ENCODE measurements at regions not wholly inside any gene's neighbourhood (a gene's known extent, or its start where the extent isn't known, plus 50 kb on each side); places are given as distances from the start of the nearest gene placed in this dataset.

GRCh38 chr2:208945719-208946256 is 478.1 kb upstream of the MAP2 start:
- TF ChIP-seq, protein P1, sequence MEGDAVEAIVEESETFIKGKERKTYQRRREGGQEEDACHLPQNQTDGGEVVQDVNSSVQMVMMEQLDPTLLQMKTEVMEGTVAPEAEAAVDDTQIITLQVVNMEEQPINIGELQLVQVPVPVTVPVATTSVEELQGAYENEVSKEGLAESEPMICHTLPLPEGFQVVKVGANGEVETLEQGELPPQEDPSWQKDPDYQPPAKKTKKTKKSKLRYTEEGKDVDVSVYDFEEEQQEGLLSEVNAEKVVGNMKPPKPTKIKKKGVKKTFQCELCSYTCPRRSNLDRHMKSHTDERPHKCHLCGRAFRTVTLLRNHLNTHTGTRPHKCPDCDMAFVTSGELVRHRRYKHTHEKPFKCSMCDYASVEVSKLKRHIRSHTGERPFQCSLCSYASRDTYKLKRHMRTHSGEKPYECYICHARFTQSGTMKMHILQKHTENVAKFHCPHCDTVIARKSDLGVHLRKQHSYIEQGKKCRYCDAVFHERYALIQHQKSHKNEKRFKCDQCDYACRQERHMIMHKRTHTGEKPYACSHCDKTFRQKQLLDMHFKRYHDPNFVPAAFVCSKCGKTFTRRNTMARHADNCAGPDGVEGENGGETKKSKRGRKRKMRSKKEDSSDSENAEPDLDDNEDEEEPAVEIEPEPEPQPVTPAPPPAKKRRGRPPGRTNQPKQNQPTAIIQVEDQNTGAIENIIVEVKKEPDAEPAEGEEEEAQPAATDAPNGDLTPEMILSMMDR (IDR thresholded peaks at IDR 0.05; ENCODE audit: low read length, missing control alignments) = no peak
- no peak for DNase-seq (ENCODE audit: low read depth)
- H3K4me3 ChIP-seq (replicated peaks; ENCODE audit: low read depth, low read length) = no peak overlapping the region

DNA sequence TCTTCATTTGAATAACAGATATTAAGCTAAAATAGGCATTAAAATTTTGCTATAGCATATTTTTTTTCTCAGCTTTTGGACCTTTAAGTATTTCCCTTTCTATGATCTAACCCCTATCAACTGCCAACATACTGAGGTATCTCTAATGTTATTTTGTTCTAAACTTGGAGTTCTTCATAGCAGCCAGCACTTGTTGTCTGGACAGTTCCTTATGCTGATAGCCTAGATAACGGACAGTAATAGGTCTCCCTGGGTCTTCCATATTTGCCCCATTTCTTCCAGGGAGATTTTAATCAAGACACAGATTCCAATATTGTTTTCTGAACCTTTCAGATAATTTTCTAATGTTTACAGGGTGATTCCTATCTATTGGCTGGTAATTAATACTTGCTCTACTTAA is 475.8 kb upstream of the MAP2 start:
- DNase-seq (ENCODE audit: low read depth) = no peak
- TF ChIP-seq, protein P1 (IDR thresholded peaks at IDR 0.05; ENCODE audit: low read length, missing control alignments) = no peak
- no peak overlapping the region for H3K4me3 ChIP-seq (replicated peaks; ENCODE audit: low read depth, low read length)

- no peak for DNase-seq (ENCODE audit: low read depth)
- TF ChIP-seq, protein P1 (IDR thresholded peaks at IDR 0.05; ENCODE audit: low read length, missing control alignments) = no peak
- H3K4me3 ChIP-seq (replicated peaks; ENCODE audit: low read depth, low read length) = no peak overlapping the region
These were observed 453.8 kb upstream of the MAP2 start for GRCh38 chr2:208970070-208970469.

DNA sequence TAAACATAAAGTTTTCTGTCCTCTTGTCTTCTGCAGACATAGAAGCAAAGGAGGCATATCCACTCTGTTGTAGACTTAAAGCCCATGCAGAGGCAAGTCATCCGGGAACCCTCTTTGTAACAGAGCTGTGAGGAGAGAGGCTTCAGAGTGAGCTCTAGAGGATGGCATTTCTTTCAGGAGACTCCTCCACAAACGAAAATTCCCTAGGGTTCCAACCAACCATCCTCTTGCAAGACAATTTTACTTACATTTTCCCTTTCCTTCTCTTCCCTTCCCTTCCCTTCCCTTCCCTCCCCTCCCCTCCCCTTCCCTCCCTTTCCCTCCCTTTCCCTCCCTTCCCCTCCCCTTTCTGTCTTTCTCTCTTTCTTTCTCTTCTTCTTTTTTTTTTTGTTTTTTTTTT is 446.3 kb upstream of the MAP2 start:
- no peak overlapping the region for H3K4me3 ChIP-seq (replicated peaks; ENCODE audit: low read depth, low read length)
- TF ChIP-seq, protein P1 (IDR thresholded peaks at IDR 0.05; ENCODE audit: low read length, missing control alignments) = no peak
- no peak for DNase-seq (ENCODE audit: low read depth)

DNA sequence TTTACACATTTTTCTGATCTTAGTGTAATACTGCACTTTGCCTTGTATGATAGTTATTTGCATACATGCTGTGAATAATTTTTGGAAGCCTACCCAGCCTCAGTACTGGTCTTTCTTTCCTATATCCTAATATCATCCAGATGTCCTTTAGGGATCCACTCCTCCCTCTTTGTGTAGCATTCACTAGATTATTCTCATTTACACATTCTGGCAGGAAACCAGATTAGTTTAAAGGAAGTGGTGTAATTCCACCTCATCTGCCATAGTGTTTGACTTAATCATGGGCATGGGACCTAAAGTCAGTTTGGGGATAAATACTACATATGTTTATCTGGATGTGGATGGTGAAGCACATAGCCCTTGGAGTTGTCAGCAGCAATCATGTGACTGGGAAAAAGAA is 444.9 kb upstream of the MAP2 start:
- TF ChIP-seq, protein P1 (IDR thresholded peaks at IDR 0.05; ENCODE audit: low read length, missing control alignments) = no peak
- H3K4me3 ChIP-seq (replicated peaks; ENCODE audit: low read depth, low read length) = no peak overlapping the region
- DNase-seq (ENCODE audit: low read depth) = no peak

DNA sequence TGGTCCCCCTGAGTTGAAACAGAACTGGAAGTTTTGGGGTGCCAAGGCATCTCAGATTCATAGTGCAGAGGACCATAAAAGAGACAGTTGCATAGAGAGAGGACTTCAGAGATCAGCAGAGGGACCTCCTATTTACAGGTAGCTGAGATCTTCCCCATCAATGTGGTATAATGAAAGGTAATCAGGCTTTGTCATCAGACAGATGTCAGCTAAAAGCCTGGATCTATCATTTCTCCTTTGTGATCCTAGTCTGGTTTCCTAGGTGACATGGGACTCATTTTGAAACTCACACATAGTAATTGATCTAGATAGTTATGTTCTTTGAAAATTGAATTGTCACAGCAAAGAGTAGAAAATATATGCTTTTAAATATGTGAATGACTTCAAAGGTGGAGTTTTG is 443.5 kb upstream of the MAP2 start:
- H3K4me3 ChIP-seq (replicated peaks; ENCODE audit: low read depth, low read length) = no peak overlapping the region
- TF ChIP-seq, protein P1 (IDR thresholded peaks at IDR 0.05; ENCODE audit: low read length, missing control alignments) = no peak
- DNase-seq (ENCODE audit: low read depth) = no peak

DNA sequence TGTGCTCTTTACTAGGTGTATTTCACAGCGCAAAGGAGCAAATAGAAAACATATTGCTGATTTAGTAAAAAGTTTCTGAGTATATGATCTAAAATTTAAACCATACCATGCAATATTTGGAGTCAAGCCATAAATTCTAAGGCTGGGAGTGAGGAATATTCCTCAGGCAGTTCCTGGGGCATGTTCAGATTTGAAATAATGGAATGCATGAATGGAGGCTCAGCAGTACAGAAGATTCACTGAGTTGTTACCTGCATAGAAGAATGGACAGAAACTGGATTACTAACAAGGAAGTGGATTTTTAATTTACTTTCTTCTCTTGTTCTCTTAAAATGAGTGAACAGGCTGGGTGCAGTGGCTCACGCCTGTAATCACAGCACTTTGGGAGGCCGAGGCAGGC is 441.0 kb upstream of the MAP2 start:
- H3K4me3 ChIP-seq (replicated peaks; ENCODE audit: low read depth, low read length) = no peak overlapping the region
- TF ChIP-seq, protein P1 (IDR thresholded peaks at IDR 0.05; ENCODE audit: low read length, missing control alignments) = no peak

More for the DNA sequence above, 441.0 kb upstream of the MAP2 start:
- DNase-seq (ENCODE audit: low read depth) = no peak

Data from fibroblast of pulmonary artery (primary cell).